ENCODE measurements at regions not wholly inside any gene's neighbourhood (a gene's known extent, or its start where the extent isn't known, plus 50 kb on each side); places are given as distances from the start of the nearest gene placed in this dataset.

DNA sequence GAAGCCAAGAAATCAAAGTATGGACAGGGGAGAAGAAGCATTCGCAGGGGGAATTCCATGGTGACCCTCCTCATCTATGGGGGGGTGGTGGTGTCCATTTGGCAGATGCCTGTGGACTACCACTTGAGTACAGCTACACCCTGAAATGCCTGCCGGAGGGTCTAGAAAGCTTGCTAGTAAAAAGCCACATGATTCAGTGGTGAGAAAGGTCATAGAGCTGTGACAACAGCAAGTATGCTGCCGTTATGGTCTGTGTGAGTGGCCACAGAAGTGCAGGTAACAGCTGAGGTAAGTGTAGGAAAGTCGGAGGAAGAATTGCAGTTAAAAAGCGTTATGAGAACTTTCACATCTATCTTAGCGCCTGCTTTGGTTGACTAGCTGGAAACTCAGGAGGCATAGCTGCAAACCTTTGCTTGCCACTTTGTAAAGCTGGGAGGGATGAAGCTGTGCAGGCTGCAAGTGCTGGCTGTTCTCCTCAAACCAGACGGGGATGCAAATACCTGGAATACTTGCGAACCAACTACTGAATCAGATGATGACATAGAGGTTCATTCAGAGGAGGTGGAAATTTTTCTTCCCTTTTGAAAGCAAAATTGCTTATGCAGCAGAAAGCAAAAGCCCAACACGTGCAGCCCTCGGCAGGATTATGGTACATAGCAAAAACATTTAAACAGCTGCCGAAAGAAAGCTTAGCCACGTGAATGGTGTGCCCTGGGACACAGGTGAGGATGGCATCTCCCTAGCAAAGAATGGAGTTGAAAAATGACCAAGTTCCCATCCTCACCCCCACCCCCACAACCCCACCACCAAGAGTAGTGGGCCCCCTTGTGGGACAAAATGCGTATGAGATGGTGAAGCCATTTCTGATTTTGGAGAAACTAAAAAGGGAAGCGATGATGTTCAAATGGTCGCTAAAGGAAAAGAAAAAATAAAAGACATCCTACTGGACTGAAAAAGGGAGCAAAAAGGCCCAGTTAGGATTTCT is 287.0 kb downstream of the RERGL start:
- no peak for DNase-seq (ENCODE audit: low spot score)

DNA sequence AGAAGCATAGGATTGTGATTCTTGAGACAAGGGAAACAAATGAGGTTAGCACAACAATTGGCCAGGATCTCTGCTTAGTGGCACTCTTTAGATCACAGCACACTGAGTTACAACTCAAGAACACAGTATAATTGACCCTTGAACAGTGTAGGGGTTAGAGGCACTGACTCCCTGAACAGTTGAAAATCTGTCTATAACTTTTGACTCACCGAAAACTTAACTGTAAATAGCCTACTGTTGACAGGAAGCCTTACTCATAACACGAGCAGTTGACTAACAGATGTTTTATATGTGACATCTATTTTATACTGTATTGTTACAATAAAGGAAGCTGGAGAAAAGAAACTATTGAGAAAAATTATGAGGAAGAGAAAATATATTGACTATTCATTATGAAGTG is 296.1 kb downstream of the RERGL start:
- no peak for DNase-seq (ENCODE audit: low spot score)

DNA sequence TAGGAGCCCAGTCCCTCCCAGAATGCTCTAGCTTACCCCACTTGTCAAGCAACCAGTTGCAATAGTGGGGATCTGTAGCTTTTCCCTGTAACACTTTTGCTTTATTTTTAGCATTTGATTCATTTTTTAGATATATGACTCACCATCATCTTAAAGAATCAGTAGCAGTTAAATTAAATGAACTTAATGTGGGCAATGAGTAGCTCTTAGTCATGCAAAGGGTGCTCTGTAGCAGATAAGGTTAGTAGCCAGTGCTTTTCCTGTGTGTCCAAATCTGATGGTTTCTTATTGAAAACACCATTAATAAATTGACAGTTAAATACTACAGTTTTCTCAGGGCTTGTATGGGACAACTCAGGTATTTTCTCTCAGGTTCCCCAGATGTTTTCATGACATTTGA is 311.8 kb downstream of the RERGL start:
- no peak for DNase-seq (ENCODE audit: low spot score)

DNA sequence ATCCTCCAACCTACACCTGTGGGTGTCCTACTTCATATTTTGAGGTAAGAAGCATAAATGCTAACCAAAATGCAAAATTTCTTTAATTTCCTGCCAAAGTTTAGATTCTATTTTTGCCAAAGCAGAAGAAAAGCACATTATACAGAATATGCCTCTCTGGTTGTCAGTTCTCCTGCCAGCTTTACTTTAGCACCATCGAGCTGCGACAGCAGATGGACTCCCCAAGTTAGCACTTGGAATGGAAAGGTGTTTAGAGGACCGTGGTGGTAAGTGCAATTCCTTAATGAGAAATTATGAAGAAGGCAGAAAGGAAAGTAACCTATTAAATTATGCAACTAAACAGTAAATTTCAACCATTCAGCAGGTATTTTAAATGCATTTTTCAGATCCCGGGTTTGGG is 326.6 kb downstream of the RERGL start:
- DNase-seq (ENCODE audit: low spot score), result no peak

DNA sequence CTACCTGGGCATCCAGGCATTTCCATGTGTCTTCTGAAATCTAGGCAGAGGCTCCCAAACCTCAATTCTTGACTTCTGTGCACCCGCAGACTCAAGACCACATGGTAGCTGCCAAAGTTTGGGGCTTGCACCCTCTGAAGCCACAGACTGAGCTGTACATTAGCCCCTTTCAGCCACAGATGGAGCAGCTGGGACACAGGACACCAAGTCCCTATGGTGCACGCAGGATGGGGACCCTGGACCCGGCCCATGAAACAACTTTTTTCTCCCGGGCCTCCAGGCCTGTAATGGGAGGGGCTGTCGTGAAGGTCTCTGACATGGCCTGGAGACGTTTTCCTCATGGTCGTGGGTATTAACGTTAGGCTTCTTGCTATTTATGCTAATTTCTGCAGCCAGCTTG is 330.0 kb downstream of the RERGL start:
- DNase-seq (ENCODE audit: low spot score), result no peak
